22Rv1 (cell line): ENCODE measurements at regions not wholly inside any gene's neighbourhood (a gene's known extent, or its start where the extent isn't known, plus 50 kb on each side); places are given as distances from the start of the nearest gene placed in this dataset.

Experiments
- H3K27ac ChIP-seq: fragments of 450-650 bp; 2 replicates; pipeline ENCODE4 v1.5.1; 2017
- CTCF ChIP-seq: fragments of 450-650 bp; IDR thresholded peaks from 2 replicates; pipeline ENCODE4 v1.5.1; 2017; ENCODE audit warnings: mild to moderate bottlenecking
- ZFX ChIP-seq: fragments of 450-650 bp; IDR thresholded peaks from 2 replicates; pipeline ENCODE4 v1.6.1; 2017; ENCODE audit warnings: antibody characterized with exemption, borderline replicate concordance

- TF ChIP-seq CTCF: no peak
- TF ChIP-seq ZFX: no peak
- H3K27ac ChIP-seq: no peak overlapping the region
These were observed 190.5 kb downstream of the NDFIP2 start for GRCh38 chr13:79671420-79671819.

GRCh38 chr13:79668201-79668752 lies 187.3 kb downstream of the NDFIP2 start:
- H3K27ac ChIP-seq: no peak overlapping the region
- no peak for TF ChIP-seq ZFX
- TF ChIP-seq CTCF: no peak

- TF ChIP-seq CTCF (no peak), ZFX (no peak)
- H3K27ac ChIP-seq: no peak overlapping the region
These were observed 186.8 kb downstream of the NDFIP2 start for GRCh38 chr13:79667771-79668170.

- TF ChIP-seq ZFX (no peak), CTCF (no peak)
- H3K27ac ChIP-seq: no peak overlapping the region
These were observed 183.2 kb downstream of the NDFIP2 start for GRCh38 chr13:79663977-79664636.

GRCh38 chr13:79663435-79663834 lies 182.5 kb downstream of the NDFIP2 start:
- H3K27ac ChIP-seq: no peak overlapping the region
- TF ChIP-seq CTCF (no peak), ZFX (no peak)

GRCh38 chr13:79662882-79663281 lies 181.9 kb downstream of the NDFIP2 start:
- TF ChIP-seq CTCF (no peak), ZFX (no peak)
- no peak overlapping the region for H3K27ac ChIP-seq

- no peak for TF ChIP-seq CTCF
- no peak overlapping the region for H3K27ac ChIP-seq
These were observed 179.4 kb downstream of the NDFIP2 start for GRCh38 chr13:79660361-79660760.
